CD14-positive monocyte (primary cell): ENCODE measurements at regions not wholly inside any gene's neighbourhood (a gene's known extent, or its start where the extent isn't known, plus 50 kb on each side); places are given as distances from the start of the nearest gene placed in this dataset.

Experiments used
- DNase-seq, 3 donors: peaks; one replicate each; pipeline ENCODE4 v3.0.0-alpha.2; 2011 to 2022
- H2AFZ ChIP-seq: 2 replicates; pipeline ENCODE4 v1.6.0; 2012; ENCODE audit warnings: mild to moderate bottlenecking, low read depth, low read length, inconsistent platforms; ENCODE audit not compliant: insufficient read depth, poor library complexity, severe bottlenecking
- H3K27ac ChIP-seq, 2 donors: 1 replicate in 1 of 2; 2 replicates in 1 of 2; pipeline ENCODE4 v1.5.1; 2012 to 2013; ENCODE audit warnings: low read length in 2 of 2, control low read depth in 1 of 2, inconsistent platforms in 1 of 2, low read depth in 1 of 2, mild to moderate bottlenecking in 1 of 2
- H3K27me3 ChIP-seq, 2 donors: one replicate each; pipeline versions ENCODE4 v1.6.0 to v1.6.1; 2011 to 2013; ENCODE audit warnings: low read length in 2 of 2; ENCODE audit not compliant: control insufficient read depth in 2 of 2, insufficient read depth in 2 of 2
- H3K36me3 ChIP-seq, 2 donors: replicated peaks in 1 of 2; 1 replicate in 1 of 2; 2 replicates in 1 of 2; pipeline versions ENCODE4 v1.5.1 to v1.6.1; 2012 to 2013; ENCODE audit warnings: low read length in 2 of 2, control low read depth in 1 of 2, inconsistent platforms in 1 of 2, mild to moderate bottlenecking in 1 of 2; ENCODE audit not compliant: insufficient read depth in 2 of 2, control insufficient read depth in 1 of 2
- H3K4me1 ChIP-seq, 2 donors: 1 replicate in 1 of 2; 2 replicates in 1 of 2; pipeline versions ENCODE4 v1.5.1 to v1.6.1; 2012 to 2013; ENCODE audit warnings: low read length in 2 of 2, control low read depth in 1 of 2, inconsistent platforms in 1 of 2, mild to moderate bottlenecking in 1 of 2, moderate library complexity in 1 of 2; ENCODE audit not compliant: insufficient read depth in 2 of 2, control insufficient read depth in 1 of 2
- H3K4me2 ChIP-seq: replicated peaks from 2 replicates; pipeline ENCODE3; 2012; ENCODE audit warnings: low read length, moderate library complexity, mild to moderate bottlenecking; ENCODE audit not compliant: poor library complexity, severe bottlenecking; ENCODE audit errors: extremely low read depth
- H3K4me3 ChIP-seq, 3 experiments: fragments of 200-600 bp in 1 of 3; sonication (generic) in 1 of 3; replicated peaks in 1 of 3; 1 replicate in 2 of 3; 2 replicates in 1 of 3; pipeline ENCODE4 v1.5.1; 2011 to 2013; ENCODE audit warnings: low read length in 3 of 3, mild to moderate bottlenecking in 3 of 3, control low read depth in 2 of 3, low read depth in 2 of 3, inconsistent platforms in 1 of 3, moderate library complexity in 1 of 3
- H3K79me2 ChIP-seq: 2 replicates; pipeline ENCODE4 v1.6.0; 2012; ENCODE audit warnings: mild to moderate bottlenecking, control low read depth, inconsistent platforms, low read length, moderate library complexity; ENCODE audit not compliant: insufficient read depth
- H3K9ac ChIP-seq: 2 replicates; pipeline ENCODE4 v1.6.0; 2017; ENCODE audit warnings: low read length, mild to moderate bottlenecking; ENCODE audit not compliant: insufficient read depth, poor library complexity, severe bottlenecking
- H3K9me3 ChIP-seq, 2 donors: replicated peaks in 1 of 2; 1 replicate in 1 of 2; 2 replicates in 1 of 2; pipeline versions ENCODE4 v1.5.1 to v1.6.1; 2012 to 2013; ENCODE audit warnings: low read length in 2 of 2, control low read depth in 1 of 2; ENCODE audit not compliant: control insufficient read depth in 1 of 2, insufficient read depth in 1 of 2
- H4K20me1 ChIP-seq: 2 replicates; pipeline ENCODE4 v1.6.0; 2012; ENCODE audit warnings: mild to moderate bottlenecking, low read length, control low read depth, moderate library complexity; ENCODE audit not compliant: insufficient read depth
- H3K27ac Mint-ChIP-seq, 7 donors: one replicate each; pipeline ENCODE4 v1.8.0; 2020; ENCODE audit warnings: mild to moderate bottlenecking in 7 of 7, mixed read lengths in 7 of 7, moderate library complexity in 6 of 7, inconsistent platforms in 2 of 7
- H3K27me3 Mint-ChIP-seq, 3 donors: one replicate each; pipeline ENCODE4 v1.8.0; 2021 to 2022; ENCODE audit warnings: low read depth in 3 of 3, mild to moderate bottlenecking in 3 of 3, mixed read lengths in 3 of 3, moderate library complexity in 3 of 3, inconsistent platforms in 1 of 3
- H3K36me3 Mint-ChIP-seq, 2 donors: one replicate each; pipeline ENCODE4 v1.8.0; 2020; ENCODE audit warnings: mixed read lengths in 2 of 2, inconsistent platforms in 1 of 2, mild to moderate bottlenecking in 1 of 2
- H3K4me1 Mint-ChIP-seq: one replicate; pipeline ENCODE4 v1.8.0; 2020; ENCODE audit warnings: mild to moderate bottlenecking, mixed read lengths
- H3K4me3 Mint-ChIP-seq, 2 donors: one replicate each; pipeline ENCODE4 v1.8.0; 2020; ENCODE audit warnings: mild to moderate bottlenecking in 2 of 2, mixed read lengths in 2 of 2, moderate library complexity in 1 of 2
- H3K9me3 Mint-ChIP-seq, 7 donors: one replicate each; pipeline ENCODE4 v1.8.0; 2020 to 2022; ENCODE audit warnings: mixed read lengths in 7 of 7, mild to moderate bottlenecking in 6 of 7, moderate library complexity in 6 of 7, inconsistent platforms in 2 of 7
- CTCF ChIP-seq: fragments of 200-600 bp; IDR thresholded peaks from one replicate; pipeline ENCODE4 v1.8.0; 2022; ENCODE audit warnings: antibody characterized with exemption, mild to moderate bottlenecking
- WGBS: methylation state at CpG from one replicate; pipeline ENCODE4 v1.1.5; 2013; ENCODE audit warnings: missing lambda C conversion rate; ENCODE audit not compliant: insufficient coverage; 5-methylcytosine and 5-hydroxymethylcytosine counted together
- intact Hi-C, 2 donors: fragments of 100-400 bp; cut with micrococcal nuclease; formaldehyde crosslinking; loops; one replicate each; pipeline versions ENCODE4 v1.15.0 to v1.15.1; 2023

- peaks cover 0 to 1% (median 0%) of the 10 kb centered on the region in 3 donors for H3K27me3 Mint-ChIP-seq
- Histone ChIP-seq H3K4me1 (no peaks in the 10 kb centered on the region), H3K4me2 (no peak overlapping the region), H3K79me2 (no peaks in the 10 kb centered on the region), H3K4me3 (no peak overlapping the region), H3K27me3 (no peaks in the 10 kb centered on the region), H3K9me3 (no peaks in the 10 kb centered on the region), H3K27ac (no peak overlapping the region), H4K20me1 (no peaks in the 10 kb centered on the region), H3K9ac (no peak overlapping the region), H2AFZ (no peak overlapping the region), H3K36me3 (no peaks in the 10 kb centered on the region)
- H3K4me3 Mint-ChIP-seq: no peak overlapping the region
- intact Hi-C loops: no loop called here
- peaks cover 0 to 7% (median 0%) of the 10 kb centered on the region in 7 donors for H3K9me3 Mint-ChIP-seq
- no peaks in the 10 kb centered on the region for H3K4me1 Mint-ChIP-seq
- no CpG with 5 or more reads among the region's 3 CpGs for whole genome bisulfite sequencing
- TF ChIP-seq CTCF: no peak
- no peak overlapping the region for H3K27ac Mint-ChIP-seq
- DNase-seq: no peak
- no peaks in the 10 kb centered on the region for H3K36me3 Mint-ChIP-seq
These were observed 129.8 kb upstream of the SGCD start for GRCh38 chr5:156197042-156197635.

- 67% methylated on average over 1 of the region's 1 CpG for WGBS
These were observed 127.9 kb upstream of the SGCD start for GRCh38 chr5:156199045-156199444.

More at GRCh38 chr5:156199045-156199444, 127.9 kb upstream of the SGCD start:
- Mint-ChIP-seq H3K4me3 (no peak overlapping the region), H3K27ac (no peak overlapping the region), H3K9me3 (peaks cover 0 to 5% (median 0%) of the 10 kb centered on the region in 7 donors), H3K27me3 (no peaks in the 10 kb centered on the region), H3K36me3 (no peaks in the 10 kb centered on the region), H3K4me1 (no peaks in the 10 kb centered on the region)
- Histone ChIP-seq H3K36me3 (no peaks in the 10 kb centered on the region), H3K4me2 (no peak overlapping the region), H3K4me3 (no peak overlapping the region), H3K9me3 (no peaks in the 10 kb centered on the region), H3K79me2 (no peaks in the 10 kb centered on the region), H3K27ac (no peak overlapping the region), H3K4me1 (no peaks in the 10 kb centered on the region), H3K27me3 (no peaks in the 10 kb centered on the region), H4K20me1 (no peaks in the 10 kb centered on the region), H3K9ac (no peak overlapping the region), H2AFZ (no peak overlapping the region)
- intact Hi-C loops: no loop called here
- no peak for TF ChIP-seq CTCF
- no peak for DNase-seq
